Stimulated activated CD4-positive, alpha-beta T cell treated with anti-CD3 and anti-CD28 coated beads, Interleukin-1b, Interleukin-23, amount 100 ng/mL, for 4 hours (primary cell): ENCODE measurements at regions not wholly inside any gene's neighbourhood (a gene's known extent, or its start where the extent isn't known, plus 50 kb on each side); places are given as distances from the start of the nearest gene placed in this dataset.

Source experiments
- DNase-seq, 2 donors: peaks; one replicate each; pipeline ENCODE4 v3.0.0-alpha.2; 2020; ENCODE audit warnings: low read depth in 2 of 2

DNA sequence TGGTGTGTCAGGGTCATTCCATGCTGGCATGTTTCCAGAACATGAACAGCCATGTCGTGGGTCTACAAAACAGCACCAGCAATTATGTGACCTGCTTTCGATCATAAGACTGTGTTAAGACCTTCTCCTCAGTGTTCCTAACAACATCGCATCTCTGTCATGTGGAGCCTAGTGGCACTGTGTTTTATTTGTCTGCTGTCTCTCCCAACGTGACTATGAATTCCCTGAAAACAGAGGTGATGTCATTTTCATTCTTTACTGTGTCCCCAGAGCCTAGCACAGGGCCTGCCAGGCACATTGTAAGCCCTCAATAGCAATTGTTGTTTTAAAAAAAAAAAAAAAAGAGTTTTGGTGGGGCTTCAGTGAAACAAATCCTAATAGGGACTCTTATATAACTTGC, 94.2 kb upstream of the IL12A start:
- no peak for DNase-seq

DNA sequence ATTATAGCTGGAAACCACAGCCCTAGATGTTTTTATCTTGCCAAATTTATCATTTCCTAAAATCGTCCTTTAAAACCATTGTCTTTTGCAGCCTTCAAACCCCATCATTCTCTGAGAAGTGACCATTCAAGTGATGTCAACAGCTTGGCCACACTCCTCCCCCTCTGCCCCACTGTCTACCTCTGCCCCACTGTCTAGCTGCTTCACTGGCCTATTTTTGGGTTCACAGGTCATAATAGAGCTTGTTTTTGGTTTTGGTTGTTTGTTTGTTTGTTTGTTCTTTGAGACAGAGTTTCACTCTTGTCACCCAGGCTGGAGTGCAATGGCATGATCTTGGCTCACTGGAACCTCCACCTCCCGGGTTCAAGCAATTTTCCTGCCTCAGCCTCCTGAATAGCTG, 93.2 kb upstream of the IL12A start:
- no peak for DNase-seq

DNA sequence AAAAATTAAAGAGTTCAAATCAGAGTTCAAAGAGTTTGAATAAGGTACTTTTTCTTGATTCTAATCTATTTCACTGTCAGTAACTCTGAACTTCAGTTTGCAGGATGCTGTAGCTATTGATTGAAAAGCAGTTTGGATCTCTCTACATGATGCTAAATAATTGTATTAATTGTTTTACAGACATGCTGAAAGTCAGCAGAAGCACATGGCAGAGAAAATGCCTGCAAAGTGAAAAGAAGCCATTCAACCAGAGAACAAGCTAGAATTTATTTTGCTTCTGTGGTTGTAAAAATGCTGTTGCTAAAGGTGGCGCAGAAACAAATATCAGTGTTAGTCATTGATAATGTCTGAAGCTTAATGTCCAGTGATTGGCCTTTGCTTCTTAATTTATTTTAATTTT, 92.1 kb upstream of the IL12A start:
- DNase-seq, result no peak

DNA sequence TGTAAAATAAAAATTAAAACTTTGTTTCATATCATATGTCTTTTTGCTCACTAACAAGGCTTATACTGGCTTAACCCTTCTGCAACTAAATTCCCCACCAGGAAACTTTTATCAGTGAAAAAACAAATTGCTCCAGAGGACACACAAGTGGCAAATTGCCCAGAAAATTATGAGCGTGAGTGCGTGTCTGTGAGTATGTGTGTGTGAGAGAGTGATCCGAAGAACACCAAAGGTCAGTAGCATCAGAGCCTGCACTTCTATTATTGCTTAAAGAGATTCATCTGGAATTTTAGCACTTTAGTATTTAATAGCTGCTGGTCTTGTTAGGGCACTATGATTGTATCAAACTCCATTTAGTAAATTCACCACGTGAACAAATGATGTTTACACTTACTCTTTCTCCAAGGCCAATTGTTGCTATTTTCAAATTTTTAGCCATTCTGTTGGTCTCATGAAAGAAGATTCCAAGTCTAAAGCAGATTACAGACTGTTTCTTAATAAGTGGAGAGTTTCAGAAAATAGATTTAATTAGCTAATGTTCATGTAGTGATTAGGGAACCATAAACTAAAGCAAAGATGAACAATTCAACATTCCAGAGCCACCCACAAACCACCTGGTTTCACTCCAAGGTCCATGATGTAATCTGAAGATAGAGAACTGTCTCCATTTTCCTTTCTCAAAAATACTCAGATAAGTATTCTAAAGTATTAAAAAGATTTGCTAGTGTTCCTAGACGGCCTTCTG, 91.1 kb upstream of the IL12A start:
- no peak for DNase-seq

DNA sequence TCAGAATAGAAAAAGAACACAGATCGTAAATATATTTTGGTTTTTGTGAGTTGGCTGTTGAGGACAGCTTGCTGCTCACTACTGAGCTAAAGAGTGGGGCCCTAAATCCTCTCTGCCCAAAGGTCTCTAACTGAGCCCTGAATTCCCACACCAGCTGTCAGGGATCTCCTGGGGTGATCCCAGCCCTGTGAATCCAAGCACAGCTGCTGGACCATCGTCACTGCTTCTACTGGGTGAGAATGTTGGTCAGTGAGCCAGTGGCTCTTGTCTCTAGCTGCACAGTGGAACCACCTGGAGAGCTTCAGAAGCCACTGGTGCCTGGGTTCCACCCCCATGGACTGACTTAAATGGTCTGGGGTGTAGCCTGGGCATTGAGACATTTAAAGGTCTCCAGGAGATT, 90.5 kb upstream of the IL12A start:
- no peak for DNase-seq

DNA sequence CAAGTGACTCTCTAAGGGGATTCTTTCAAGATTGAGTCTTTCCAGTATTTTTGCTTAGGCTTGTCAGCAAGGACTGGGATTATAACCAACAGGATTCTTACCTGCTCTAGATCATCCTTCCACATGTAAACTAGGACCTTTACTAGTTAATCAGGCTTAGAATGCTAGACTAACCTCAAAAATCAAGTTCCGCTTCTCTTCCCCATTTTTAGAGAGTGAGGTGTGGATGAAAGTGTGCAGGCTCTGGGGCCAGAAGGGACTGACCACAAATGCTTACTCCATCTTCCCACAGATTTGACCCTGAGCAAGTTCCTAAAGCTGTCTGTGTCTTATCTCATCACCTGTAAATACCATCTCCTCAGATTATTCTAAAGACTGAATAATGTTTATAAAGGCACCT, 89.5 kb upstream of the IL12A start:
- DNase-seq, result no peak

DNA sequence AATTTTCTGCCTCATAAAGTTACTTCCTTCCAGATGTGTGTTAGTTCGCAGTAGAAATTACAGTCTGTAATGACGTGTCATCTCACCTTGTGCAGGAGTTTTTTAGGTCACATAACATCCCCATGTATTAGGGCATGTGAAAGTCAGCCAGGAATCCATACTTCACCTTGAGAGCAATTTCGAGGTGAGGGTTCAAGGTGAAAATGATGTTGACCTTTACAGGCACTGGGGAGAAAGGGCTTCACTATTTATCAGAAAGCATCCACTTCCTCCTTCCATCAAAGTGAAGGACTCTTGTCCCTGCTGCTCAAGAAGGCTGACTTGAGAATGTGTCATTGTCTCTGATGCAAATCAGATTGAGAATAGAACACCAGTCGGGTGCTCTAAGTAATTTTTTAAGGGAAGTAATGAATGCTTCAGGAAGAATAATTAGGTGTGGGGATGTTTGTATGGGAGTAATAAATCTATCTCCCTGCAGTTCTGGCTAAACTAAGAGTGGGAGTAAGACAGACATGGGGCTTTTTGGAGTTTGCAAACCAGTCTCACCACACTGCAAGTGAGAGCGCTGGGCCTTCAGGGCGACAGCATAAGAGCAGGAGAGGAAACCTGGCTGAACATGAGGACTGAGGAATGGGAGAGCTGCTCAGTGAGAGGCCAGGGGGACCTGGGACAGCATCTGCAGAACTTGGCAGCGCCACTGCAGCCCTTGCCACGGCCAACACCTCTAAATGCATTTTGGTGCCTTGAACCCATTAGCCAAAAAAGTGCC, 85.9 kb upstream of the IL12A start:
- DNase-seq, result no peak

DNA sequence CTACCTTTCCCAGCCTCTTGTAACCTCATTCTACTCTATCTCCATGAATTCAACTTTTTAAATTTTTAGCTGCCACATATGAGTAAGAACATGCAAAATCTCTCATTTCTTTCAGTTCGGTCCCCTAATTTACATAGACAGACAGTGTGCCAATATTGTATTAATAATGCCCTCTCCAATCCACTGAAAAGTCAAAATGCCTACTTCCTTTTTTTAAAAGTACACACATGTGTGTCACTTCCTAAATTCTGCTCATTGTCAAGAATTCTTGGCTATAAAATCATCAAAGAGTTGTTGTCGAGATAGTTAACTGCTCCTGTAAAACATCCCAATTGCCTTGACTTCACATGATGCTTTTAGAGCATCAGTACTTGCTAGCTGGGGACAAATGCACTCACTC, 84.2 kb upstream of the IL12A start:
- DNase-seq, result no peak

DNA sequence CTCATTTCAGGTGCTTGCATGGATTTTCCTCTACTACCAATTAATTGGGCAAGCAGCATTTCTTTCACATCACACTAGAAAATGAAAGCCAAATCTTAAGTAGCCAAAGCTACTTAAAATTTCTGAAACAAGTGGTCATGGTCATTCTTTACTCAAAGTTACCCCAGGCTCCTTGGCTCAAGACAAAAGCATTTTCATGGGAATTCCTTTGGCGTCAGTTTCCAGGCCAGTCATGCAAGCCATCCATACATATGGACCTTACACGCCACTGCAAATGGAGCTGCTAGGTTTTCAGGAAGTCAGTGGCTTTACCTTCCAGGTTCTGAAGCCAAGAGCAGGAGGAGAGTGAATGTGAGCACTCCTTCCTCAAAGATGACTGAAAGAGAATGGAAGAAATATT, 83.7 kb upstream of the IL12A start:
- DNase-seq, result no peak

DNA sequence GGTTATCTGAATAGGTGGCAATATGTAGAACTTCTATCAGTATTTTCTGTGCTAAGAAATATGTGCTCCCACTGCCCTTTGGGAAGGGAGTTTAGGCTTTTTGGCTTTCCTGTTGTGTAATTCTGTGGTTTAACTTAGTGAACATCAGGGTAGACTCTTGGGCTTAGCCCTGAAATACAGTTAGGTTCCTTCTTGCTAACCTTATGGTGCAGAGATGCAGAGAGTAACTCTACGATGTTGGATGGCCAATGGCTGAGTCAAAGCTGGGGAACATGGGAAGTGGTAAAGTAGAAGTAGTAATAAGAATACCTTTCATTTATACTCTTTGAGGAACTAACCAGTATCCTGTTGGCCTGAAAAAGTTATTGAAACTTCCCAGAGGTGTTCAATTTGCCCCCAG, 80.8 kb upstream of the IL12A start:
- DNase-seq, result no peak

DNA sequence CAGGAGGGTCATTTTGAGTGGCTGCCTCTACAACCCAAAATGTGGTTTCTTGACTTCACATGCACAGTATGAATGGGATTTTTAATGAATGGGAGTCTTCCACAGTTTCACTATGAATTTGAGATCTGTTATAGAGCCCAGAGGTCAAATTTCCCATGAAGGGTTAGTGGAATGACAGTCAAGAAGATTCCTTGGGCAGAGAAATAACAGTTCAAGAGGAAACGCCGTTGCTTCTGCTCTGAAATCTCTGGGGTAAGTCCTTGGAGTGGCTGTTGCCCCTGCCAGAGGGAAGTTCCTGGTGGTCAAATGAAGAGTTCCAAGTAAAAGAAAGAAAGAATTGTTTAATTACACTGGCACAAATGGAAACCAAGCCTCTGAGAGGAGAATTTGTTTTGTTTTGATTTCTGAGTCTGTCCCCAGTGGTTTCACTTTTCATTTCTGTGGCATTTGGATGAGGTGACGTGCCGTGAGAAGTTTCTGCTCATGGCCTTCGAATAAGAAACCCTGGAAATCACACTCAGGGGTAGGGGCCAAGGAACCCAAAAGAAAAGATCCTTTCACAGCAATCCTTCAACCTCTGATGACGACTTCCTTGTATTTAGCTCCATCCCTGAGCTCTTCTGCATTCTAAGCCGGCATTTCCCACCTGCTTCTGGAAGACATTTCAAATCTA, 77.5 kb upstream of the IL12A start:
- no peak for DNase-seq

DNA sequence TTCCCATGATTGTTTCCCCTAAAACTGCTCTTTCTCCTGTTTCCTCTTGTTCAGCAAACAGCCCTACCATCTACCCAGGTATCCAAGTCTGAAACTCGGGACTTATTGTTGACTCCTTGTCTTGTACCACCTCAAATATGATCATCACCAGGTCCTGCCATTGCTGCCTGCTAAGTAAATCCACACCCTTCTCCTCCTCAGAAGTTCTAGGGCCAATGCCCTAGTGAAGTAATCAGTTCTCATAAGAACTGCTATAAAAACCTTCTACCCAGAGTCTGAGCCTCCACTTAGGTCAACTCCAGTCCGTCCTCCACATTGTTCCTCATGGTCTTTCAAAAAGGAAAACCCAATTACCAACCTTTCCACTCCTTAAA, 77.0 kb upstream of the IL12A start:
- DNase-seq, result no peak

DNA sequence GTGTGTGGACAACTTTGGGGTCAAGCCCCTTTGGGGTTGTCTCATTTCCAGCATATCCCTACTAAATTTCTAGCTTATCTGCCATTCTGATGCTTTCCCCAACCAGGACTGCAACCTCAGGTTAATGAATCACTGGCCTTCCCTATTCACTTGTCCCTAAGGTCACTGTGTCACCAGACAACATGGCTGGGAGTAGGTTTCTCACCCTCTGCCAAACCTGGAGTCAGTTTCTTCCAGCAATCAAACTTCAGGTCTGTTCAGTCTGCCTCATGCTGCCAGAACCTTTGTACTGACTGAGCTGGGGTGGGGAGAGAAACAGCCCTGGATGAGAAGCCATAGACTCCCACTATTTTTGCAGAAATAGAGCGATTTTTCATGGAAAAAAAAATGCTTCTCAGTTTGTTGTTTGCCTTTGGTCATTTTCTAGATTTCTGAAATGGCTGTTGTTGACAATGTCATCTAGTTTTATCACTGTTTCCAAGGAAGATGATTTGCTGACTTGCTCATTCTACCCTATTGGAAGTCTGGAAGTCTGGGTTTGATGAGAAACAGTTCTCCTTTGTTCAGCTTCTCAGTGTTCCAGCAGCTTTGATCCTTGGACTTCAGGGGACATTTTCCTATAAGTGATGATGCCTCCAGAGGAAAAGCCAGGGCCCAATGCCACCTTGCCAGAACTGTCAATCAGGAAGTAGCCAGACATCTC, 74.8 kb upstream of the IL12A start:
- no peak for DNase-seq

DNA sequence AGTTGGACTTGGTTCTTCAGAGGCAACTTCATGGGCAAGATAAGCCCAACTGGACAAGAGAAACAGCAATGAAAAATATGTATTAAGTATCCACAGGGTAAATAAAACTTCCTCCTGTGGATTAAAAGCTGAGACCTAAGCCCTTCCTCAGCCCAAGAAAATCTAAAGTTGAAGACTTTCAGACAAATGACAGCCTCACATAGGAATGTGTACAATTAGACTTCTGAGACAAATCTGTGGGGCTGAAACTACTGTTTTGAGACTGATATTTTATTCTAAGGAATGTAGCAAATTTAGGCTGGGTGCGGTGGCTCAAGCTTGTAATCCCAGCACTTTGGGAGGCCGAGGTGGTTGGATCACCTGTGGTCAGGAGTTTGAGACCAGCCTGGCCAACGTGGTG, 74.2 kb upstream of the IL12A start:
- no peak for DNase-seq

DNA sequence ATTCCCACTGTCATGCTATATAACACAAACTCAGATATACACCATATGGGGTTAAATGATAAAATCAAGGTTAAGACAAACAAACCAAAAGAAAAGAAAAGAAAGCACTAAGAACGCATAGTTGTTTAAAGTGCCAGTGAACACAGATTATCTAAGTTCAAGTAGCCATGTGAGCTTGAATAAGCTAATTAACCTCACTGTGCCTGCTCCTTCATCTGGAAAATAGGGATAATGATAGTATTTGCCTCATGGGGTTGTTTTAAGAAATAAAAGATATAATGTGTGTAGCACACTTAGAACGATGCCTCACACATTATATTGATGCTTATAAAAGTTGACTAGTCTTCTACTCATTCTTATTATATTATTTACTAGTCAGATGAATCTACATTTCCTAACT, 72.6 kb upstream of the IL12A start:
- DNase-seq, result no peak

DNA sequence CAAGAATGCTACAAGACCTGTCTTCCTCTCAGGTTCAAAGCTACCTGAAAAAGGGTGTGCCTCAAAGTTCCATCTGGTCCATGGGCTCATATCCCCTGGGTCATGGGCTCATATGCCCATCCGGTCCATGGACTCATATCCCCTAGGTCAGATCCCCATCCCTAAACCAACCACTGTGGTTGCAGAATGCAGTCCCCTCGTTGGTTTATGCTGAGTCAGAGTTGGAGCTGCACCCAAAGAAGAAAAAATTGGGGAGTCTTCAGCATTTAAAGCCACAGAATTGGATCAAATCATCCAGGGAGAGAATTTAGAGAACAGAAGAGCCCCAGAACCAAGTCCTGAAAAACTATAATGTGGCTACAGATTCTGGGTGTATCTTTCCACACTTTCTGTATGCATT, 71.5 kb upstream of the IL12A start:
- DNase-seq, result no peak

DNA sequence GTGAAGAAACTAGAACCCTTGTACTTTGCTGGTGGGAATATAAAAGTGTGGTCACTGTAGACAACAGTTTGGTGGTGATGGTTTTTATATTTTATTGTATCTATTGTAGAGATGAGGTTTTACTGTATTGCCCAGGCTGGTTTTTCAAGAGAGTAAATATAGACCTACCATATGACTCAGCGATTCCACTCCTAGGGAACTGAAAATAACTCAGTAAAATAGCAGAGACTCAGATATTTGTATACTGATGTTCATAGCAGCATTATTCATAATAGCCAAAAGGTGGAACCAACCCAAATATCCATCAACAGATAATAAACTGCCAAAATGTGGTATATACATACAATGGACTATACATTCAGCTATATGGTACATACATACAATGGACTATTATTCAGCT, 68.8 kb upstream of the IL12A start:
- DNase-seq, result no peak

DNA sequence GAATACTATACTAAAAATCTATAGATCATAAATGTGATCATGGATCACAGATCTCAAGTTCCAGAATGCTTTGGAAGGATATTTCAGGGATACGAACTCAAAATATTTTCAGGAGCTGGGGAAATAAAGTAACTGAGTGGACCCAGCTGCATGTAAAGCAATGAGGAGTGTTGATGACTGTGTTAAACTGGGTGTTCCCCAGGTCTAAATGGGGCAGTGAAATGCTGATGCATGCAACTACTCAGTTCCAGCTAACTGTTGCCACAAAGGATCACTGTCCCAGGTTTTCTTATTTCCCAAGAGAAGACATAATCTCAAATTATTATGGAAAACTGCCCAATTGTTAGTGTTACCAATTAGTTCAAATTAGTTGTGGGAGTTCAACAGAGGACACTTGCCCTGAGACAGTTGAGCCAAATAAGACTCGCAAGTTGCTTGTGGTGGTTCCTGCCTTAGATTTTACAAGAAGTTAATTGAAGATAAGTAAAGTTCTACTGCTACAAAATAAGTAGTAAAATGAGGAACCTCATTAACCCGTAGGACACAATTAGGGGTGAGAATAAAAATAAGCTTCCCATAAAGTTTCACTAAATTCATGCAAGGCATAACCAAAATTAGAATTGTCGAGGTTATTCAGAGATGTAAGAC, 66.3 kb upstream of the IL12A start:
- no peak for DNase-seq

DNA sequence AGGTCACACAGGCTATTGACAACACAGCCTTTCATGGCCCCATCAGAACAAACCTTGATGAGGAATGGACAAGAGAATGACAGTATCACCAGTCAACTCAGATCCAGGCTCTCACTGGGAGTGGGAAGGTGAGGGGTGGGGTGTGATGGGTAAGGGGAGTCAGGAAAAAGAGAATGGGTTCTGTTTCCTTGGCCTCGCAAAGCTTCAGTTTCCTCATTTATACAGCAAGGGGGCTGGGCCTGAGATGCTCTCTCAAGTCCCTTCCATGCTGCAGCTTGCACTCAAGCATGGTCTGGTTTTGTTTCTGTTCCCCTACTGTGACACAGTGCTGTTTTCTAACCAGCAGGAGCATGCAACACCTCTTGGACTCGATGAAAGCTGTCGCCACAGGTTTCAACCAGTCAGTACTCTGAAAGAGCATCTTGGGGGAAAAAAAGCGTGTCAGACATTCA, 65.7 kb upstream of the IL12A start:
- no peak for DNase-seq

DNA sequence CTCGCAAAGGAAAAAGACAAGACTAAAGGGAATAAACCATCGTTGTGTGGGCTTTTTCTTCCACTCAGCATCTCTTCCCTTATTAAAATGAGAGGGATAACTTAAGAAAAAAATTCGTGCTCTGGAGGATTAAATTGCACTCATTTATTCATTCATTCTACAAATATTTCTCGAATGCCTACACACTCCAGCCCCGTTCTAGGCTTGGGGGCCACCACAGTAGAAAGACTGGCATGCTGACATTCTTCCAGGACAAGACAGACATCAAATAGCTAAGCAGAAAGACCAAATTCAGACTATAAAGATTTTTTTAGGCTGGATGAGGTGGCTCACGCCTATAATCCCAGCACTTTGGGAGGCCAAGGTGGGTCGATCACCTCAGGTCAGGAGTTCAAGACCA, 65.3 kb upstream of the IL12A start:
- DNase-seq, result no peak

DNA sequence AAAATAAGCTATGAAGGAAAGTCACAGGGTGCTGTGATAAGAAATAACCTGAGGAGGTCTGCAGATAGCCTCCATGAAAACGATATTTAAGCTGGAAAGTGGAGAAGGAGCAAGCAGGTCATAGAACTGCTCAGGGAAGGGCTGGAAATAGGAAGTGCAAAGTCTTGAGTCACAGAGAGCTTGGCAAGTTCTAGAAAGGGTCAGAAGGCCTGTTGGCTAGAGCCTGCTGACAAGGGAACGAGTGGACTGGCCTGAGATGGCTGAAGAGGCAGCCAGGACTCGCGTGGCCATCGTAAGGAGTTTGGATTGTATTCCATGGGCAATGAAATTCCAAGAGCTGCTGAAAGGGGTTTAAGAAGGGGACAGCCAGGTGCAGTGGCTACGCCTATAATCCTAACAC, 64.7 kb upstream of the IL12A start:
- no peak for DNase-seq

DNA sequence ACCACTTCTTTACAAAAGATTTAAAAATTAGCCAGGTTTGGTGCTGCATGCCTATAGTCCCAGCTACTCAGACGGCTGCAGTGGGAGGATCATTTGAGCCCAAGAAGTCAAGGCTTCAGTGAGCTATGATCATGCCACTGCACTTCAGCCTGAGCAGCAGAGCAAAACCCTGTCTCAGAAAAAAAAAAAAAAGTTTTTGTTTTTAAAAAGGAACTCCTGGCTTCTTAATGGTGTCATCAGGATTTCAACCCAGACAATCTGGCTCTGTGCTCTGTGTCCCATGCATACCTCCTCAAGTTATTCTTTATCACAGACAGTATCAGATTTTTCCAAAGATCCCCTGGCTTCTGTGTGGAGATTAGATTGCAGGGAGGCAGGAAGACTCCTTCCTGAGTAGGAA, 64.2 kb upstream of the IL12A start:
- DNase-seq, result no peak
